HG03521 (cell line): ENCODE measurements at regions not wholly inside any gene's neighbourhood (a gene's known extent, or its start where the extent isn't known, plus 50 kb on each side); places are given as distances from the start of the nearest gene placed in this dataset.

Experiments used
- ATAC-seq: cut with Tn5 transposase; IDR thresholded peaks from one replicate; pipeline ENCODE4 v1.9.1; 2021; ENCODE audit warnings: mild to moderate bottlenecking, moderate library complexity; ENCODE audit not compliant: unreplicated experiment

DNA sequence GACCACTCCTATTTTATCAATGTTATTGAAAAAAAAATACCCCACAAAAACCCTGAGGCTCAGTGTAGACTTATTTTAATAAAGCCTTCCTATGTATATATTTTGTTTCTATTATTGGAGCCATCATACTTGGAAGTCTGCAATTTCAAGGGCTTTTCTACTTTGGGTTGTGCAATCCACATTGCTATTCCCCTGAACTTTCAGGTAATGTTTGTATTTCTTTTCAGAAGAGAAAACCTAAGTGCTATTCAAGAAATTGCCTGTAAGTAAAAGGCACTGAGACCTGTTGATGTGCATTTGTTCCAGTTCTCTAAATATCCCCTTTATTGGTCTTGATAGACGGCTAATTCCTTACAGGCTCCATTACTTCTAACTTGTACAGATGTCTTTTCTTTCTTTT lies 280.7 kb upstream of the RAG2 start:
- no peak for ATAC-seq

DNA sequence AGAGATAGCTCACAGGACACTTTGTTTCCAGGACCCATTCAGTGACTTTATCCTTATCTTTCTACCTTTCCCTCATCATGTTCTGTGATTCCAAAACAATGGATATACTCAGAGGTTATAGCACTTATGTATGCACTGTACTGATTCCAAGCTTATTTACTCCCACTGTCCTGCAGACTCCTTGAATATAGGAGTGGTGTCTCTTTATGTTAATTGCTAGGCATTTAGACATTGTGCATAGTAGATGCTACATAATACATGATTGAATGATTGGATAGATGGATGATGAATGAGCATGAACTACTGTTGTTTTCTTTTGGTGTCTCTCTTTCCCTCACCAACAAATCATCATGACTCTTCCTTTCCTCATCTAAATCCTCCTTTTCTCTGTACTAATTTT lies 279.1 kb upstream of the RAG2 start:
- no peak for ATAC-seq

DNA sequence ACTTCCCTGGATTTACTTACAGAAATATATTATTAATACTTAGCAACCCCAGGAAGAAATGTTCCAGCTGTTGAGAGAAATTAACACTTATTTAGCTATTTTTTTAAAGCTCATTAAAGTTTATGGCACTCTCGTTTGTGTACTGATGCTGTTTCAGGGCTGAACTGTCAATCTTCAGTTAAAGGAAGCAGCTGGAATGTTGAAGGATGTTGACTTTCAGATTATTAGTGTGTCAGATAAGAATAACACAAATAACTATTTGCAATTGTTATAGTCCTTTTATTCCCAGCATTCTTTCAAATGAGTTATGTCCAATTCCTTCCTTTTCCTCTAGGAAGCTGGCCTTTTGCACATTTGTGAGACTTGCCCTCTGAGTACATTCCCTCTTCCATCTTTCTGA lies 278.2 kb upstream of the RAG2 start:
- ATAC-seq, result no peak

DNA sequence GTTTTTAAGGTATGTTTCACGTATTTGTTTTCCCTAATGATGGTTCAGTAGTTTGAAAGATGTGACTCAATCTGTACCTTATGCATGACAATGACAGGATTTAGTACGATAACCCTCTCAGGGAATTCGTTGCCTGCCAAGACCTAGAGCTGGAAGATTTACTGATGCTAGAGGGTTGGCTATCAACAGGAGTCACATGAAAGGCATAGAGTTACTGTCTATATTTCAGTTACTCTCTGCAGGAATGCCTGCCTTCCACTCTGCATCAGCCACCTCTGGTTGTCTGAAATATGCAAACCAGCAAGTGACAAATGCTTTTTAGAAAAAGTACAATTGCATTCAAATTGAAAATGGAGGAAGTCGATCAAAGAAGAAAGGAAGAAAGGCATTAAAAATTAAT lies 276.3 kb upstream of the RAG2 start:
- no peak for ATAC-seq

DNA sequence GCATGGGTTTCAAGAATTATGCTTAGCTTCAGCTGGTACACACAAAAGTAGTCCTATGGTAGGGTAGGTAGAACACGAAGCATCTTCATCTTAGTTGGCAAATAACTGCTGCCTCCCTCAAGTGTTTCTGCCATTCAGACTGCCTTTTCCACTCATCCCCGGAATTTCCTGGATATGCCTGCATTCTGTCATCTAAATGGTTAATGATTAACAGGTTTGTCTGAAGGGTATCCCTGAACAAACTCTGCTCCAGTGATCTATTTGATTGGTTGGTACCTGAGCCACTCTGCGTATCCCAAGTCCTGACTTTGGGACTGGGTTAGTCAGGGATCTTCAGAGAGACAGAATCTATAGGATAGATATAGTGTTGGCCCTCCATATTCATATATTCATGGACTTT lies 272.3 kb upstream of the RAG2 start:
- ATAC-seq, result no peak

DNA sequence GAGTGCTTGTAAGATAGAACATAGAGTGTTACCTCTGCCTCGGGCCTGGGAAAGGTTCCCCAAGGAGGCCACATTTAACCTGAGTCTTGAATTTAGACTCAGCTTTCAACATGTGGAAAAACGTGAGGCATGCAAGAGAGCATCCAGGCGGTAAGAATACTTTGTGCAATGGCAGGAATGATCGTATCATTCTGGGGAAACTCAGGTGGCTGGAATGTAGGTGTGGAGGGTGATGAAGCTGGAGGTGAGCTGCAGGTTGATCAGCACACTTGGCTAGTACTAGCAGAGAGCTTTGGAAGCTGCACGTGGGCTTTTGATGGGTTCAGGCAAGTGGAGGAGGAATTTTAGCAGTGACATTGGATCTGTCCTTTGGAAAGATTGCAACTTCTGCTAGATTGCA lies 270.3 kb upstream of the RAG2 start:
- ATAC-seq, result no peak

DNA sequence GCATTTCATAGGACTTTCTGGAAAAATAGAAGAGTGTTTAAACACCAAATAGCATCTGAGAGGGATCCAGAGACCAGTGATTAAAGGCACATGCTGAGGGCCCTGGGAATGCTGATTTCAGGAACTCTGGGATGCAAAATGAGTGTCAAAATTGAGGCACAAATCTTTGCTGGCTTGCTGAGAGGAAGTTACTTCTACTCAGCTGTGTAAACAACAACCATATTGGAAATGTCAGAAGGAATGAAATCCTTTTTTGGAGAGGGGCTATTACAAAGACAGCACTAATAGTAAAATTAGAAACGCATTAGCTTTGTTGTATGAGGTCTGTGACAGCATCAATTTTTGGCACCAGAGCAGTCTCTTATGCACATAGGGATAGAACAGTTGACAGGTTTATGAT lies 267.8 kb upstream of the RAG2 start:
- ATAC-seq, result no peak

DNA sequence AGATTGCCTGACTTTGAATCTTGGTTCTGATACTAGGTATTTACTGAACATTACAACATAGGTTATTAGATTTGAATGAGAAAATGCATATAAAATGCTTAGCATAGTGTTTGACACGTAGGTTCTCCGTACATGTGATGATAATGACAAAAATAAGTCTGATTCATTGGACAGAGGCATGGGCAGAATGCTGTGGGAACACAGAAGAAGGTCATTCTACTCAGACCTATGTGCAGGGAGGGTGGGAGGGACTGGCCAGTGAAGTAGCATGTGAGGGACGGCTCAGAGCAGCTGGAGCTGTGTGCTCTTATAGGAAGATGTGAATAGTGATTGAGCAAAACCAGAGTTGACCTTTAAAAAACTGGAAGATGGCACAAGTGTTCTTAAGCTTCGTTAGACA lies 256.8 kb upstream of the RAG2 start:
- no peak for ATAC-seq

DNA sequence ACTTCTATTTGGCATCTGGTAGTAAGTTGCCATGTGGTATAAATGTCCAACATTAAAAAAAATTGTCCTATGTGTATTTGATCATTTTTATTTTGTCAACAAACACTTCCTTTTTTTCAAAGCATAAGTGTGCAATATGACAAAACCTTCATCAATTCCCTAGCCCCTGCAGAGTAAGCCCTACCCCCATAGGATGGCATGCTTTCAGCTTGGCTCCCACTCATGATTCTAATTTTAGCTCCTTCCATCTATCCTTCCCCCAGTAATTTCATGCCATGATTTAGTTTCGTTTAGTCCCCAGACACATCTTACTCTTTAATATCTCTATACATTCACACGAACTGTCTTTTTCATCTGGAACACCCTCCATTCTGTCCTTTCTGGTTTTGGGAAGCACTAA lies 250.6 kb upstream of the RAG2 start:
- no peak for ATAC-seq

DNA sequence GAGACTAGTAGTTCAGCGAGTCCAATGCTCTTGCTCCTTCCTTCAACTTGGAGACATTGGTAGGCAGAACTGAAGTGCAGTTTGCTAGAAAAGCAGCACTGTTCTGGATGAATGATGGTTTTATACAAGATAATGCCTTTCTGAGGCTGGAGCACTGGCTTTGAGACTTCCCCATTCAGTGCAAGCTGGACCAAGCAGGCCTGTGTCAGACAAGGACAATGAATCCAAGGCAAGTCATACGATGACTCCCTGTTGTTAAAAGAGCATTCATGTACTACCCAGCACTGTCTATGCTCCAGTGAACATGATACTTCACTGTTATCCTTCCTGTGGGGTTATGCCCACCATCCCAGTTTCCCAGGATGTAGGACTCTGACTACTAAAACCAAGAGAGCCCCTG lies 242.3 kb upstream of the RAG2 start:
- ATAC-seq, result no peak

DNA sequence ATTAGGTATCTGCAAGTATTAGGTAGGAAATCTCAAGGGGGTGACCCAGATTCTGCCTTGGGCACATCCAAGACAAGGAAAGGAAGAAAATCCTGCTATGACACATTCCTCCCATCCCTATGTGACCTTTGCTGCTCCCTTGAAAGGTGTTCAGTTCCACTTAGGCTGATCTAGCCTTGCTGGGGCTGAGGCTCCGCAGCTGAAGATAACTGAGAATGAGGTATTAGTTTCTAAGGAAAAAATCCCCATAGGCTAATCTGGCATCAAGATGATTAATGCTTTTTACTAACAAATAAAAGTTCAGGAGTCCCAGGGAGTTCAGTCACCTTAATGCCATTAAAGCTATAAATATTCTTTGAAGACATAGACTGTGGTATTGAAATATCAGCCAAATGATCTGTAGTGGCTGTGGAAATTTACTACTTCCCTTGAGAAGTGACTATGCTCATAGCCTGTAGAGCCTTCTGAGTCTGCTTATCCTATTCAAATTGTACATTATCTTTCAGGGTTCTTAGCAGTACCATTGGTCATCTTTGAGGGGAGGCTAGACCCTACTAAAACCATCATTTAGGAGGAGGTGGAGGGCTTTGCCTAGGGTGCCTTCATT lies 239.9 kb upstream of the RAG2 start:
- no peak for ATAC-seq

DNA sequence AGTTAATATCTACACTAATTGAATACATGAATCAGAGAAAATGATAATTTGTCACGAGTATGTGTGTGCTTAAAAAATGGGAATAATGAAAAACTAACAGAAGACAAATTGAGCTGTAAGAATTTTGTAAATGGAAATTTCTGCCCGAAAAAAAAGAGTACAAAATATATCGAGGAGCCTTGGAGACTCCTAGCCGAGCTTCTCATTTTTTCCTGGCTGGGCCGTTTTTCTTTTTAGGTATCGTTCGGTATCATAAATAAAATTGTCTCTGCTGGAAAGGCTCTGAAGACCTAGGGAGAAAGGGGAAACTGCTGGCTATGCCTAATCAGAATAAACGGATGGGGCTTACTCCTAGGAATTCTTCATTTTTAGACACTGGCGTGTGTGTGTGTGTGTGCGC lies 227.2 kb upstream of the RAG2 start:
- ATAC-seq, result no peak

DNA sequence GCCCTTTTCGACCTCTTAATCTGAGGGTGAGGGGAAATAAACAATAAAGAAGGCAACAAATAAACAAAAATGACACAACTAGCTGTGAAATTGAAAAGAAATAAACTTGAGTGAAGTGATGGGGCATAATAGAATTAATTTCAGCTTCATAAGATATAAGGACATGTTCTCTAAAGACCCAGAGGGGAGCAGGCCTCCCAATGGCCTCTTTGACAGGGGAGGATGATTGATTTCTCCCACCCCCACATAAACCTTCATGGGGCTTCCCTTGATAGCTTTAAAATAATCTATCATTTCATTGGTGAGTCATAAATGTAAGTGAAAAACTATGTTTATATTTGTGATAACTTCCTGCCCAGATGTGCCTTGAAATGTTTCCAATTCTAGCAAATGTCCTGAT lies 226.3 kb upstream of the RAG2 start:
- ATAC-seq, result no peak

DNA sequence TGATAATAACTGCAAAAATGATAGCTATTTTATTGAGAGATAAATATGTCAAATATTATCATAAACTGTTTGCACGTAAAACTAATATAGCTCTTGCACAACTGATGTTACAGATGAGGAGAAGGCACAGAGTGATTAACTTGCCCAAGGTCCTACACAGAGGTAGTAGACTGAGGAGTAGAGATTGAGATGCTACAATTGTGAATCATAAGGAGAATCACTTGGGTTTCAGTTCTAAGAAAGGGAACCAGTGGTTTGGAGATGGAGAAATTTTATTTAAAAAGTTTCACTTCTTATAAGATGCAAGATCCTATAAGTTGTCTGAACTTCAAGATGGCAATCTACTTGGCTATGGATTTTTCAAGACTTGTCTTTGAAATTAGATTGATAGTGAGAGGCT lies 224.8 kb upstream of the RAG2 start:
- no peak for ATAC-seq

DNA sequence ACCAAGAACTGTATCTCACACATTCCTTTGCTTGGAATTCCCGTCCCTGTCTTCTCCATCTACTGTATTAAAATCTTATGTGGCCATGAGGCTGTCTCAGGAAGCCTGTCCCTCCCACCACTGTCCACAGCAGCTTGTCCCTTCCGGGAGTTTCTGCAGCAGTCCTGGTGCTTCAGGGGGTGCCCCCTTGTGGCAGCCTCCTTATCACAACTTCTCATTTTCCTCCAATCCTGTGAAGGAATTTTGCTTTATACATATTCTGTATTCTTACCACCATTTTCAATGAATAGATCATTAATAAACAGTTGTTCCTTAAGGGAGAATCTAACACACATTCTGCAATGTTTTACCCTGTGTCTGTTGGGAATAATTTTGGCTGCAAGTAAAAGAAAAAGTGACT lies 220.4 kb upstream of the RAG2 start:
- ATAC-seq, result no peak

DNA sequence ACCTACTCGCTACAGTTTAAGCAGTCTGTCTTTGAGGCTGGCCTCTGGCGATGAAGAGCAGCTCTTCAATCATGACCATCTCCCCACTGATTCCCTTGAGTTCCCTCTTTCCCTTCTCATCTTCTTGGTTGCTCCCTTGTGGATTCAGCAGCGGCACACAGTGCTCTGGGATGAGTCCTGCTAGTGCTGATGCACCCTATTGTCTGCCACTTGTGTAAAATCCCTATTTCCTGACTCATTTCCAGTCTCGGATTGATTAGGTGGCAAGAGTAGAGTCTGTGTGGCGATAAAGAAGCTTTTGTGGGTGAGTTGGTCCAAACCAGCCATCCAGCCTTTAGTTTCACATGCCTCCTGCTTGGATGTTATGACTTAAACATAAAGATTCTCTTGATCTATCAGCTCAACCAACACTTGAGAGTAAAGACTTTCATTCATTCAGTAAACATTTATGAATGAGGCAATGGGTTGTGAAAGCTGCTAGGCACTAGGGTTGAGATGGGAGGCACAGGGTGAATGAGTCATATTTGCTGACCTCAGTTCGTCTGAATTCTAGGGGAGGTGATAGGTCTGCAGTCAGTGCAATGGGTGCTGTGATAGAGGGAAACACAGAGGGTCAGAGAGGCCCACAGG lies 219.4 kb upstream of the RAG2 start:
- ATAC-seq, result no peak

DNA sequence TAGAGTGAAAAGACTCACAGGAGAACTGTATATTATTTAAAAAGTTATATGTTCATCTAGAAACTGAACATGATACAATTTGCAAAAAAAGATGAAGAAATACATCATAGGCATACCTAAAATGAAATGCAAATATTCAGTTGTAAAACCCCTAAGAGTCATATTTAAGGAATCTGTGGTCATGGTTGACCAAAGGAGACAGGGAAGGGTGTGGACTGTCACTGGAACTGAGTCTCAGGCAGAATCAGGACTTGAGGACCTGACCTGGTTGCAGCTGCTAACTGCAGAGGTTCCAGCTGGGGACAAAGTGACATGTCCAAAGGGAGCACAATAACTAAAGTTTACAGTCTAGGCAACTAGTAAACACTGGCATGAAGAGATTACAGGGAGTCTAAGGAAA lies 211.3 kb upstream of the RAG2 start:
- no peak for ATAC-seq

DNA sequence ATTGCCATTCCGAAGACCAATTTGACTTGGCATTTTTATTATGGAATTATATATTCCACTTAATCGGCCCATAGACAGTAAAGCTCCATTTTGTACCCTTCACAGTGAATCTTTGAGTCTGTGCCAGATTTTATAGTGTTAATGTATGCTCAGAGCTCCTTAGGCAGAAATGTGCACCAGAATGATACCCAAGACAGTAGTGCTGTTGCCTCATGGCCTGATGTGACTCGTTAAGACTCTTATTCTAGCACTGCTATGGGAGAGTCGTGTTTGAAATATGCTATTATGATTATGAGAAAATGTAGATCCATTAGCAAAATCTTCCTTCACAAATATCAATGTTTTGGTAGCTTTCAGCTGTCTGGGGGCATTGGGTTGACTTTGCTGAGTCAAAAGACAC lies 209.8 kb upstream of the RAG2 start:
- ATAC-seq, result no peak

DNA sequence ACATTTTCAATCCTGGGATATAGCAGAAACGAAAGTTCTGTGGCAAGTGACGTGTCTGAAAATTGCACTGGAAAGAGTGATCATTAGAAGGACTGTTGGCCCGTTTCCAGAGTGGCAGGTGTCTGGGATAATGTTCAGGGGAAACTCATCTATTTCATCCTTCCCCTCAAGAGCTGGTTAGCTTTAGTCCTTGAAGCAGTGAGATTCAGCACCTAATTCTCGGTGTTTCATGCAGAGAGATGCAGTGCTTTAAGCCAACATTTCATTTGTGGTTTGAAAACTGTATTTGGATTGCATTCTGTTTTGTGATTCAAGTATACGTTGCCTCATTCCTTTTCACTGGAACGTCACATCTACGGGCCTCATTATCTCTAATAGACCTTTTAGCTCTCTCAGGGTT lies 205.0 kb upstream of the RAG2 start:
- ATAC-seq, result no peak

DNA sequence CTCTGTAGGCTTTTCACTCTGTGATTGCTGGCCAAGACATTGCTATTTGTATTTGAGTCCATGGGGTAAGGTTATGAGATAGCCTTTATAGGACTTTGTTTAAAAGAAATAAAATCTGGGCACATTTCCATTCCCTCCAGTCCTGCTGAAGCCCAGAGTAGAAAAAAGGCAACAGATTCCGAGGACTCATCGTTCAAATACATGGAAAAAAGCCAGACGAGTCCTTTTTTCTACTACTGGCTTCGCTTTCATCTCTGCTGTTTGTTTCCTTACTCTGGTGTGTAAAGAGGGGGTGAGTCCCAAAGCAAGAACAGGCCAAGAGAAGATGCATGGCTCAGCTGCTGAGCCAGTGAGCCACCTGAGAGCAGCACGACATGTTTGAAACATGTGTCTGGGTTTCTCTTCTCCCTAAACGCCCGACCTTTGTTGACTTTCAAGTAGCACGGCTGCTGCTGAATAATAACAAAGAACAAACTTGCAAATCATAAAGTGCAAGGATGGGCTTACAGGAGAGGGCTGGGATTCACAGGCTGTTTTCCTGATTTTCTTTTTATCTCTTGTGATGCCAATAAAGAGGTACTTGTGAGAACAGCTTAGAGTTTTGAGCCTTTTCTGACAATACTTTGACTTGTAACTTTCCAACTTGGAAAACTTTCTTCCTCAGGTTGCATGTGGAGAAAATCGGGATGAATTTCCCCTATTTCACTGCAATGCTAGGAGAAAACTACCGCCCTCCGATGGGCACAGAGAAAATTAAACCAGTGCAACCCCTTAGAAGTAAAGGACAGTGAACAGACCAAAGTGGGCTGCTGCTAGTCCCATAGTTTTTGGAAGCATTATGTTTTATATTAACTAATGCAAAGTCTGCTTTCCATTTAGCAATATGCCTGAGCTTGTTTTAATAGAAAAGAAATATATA lies 195.2 kb upstream of the RAG2 start:
- ATAC-seq, result no peak

DNA sequence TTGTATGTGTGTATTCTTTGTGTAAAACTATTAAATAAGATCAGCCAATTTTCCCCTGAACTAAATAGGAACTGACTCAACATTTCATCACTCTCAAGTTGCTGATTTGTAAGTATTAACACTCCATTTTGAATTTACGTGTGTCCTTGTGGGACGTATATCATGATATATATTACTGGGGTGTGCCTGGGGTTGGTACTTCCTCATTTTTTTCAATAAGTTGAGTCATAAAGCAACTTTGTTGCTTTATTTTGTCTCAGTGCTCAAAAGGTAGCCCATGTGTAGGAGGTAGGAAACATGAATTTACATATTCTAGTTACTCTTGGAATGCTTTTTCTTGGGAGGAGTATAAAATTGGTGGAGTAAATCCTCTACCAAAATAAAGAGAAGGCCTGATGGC lies 193.9 kb upstream of the RAG2 start:
- no peak for ATAC-seq

DNA sequence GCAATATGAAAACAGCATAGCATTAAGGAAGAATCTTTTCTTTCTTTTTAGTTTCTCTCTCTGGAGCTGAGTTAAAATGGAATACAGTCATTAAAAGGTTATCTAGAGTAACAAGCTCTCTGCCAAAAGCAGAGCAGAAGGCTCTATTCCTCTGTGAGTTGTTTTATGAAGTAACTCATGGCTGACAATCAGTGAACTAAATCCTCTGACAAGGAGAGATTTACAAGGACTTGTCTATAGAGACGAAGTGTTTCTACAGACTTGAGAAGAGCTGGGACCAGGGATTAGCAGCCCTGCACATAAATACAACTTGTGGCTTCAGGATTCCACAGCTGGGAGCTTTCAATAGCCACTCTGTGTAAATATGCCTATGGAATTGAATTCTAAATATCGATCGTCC lies 192.5 kb upstream of the RAG2 start:
- no peak for ATAC-seq
